Non-pigmented ciliary epithelial cell (primary cell): ENCODE measurements at regions not wholly inside any gene's neighbourhood (a gene's known extent, or its start where the extent isn't known, plus 50 kb on each side); places are given as distances from the start of the nearest gene placed in this dataset.
"Not testable (repeated sequence)": the region's sequence is repeated elsewhere in the genome, so short reads cannot be mapped to it uniquely, and the experiment has no call there.

Source experiments
- DNase-seq: peaks from one replicate; pipeline ENCODE4 v3.0.0-alpha.2; 2010; ENCODE audit warnings: low read depth

DNA sequence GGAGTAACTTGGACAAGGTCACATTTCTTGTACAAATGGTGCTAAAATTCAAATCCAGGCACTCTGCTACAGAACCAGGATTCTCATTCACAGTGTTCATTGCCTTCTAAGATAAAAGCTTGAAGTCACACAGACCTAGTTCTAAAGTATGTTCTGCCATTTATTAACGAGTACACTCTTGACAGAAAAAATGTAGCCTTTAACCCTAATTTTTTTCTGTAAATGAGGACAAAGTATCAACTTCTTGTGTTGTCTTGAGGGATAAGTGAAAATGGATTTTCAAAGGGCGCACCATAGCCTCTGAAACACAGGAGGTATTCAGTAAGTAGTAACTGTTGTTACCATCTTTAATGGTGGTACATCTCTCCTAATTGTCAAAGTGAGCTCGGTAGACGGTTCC, 379.8 kb upstream of the FLRT2 start:
- no peak for DNase-seq

- DNase-seq, result no peak
Observed at GRCh38 chr14:85154714-85155113, 375.2 kb upstream of the FLRT2 start.

DNA sequence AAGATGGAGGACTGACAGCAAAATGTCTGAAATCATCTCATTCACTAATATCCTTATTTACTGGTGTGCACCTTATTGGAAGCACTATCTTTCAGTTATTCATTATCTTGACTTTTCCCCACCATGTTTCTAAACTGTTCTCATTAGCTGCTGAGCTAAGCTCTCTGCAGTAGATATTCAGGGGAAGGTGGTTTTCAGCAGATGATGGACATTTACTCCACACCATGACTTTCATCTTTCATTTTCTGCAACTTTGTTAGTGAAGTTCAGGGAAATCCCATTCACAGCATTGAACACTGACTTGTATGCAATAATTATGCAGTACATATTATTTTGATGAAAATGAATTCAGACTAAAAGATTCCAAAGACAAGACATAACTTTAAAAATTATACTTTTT, 373.6 kb upstream of the FLRT2 start:
- DNase-seq, result no peak

DNA sequence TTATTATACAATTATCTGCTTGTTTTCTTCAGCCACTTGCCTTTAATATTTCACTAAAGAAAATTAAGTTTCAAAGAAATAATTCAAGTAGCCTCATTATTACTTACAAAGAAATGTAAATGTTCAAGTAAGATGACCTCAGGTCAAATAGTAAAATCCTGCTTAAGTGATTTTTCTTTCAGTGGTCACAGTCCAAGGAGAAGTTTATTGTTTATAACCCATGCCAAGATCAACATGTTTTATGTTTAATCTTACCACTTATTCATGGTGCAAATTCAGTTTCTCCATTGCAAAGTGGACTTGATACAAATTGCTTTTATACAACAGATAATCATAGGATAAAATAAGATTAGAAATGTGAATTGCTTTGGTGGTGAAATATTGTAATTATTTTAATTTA, 370.2 kb upstream of the FLRT2 start:
- no peak for DNase-seq

DNA sequence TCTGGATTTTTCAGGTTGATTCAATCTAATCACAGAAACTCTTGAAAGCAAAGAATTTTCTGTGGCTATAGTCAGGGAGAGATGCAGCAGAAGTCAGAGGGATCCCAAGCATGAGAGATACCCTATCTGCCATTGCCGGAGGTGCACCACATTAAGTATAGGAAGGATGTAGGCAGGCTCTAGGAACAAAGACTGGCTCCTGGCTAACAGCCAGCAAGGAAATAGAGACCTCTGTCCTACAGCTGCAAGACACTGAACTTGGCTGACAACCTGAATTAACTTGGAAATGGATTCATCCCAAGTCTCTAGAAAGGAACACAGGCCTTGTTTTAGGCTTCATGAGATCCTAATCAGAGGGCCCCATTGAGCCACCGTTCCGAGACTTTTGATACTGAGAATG, 364.9 kb upstream of the FLRT2 start:
- no peak for DNase-seq

DNA sequence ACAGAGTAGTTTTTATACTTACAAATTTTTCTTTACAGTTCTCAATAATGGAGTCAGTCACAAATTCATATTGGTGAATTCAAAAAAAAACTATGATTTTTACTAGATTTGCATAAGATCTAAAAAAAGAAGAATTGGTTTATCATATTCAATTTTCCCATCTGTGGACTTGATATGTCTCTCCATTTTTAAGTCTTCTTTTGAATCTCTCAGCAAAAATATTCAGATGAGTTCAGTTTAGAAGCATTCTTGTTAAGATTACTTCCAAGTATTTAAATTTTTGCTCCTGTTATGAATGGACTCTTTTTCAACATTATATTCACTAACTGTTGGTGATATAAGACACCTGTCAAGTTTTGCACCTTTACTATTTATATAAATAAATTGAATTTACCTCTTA, 360.6 kb upstream of the FLRT2 start:
- DNase-seq, result no peak

DNA sequence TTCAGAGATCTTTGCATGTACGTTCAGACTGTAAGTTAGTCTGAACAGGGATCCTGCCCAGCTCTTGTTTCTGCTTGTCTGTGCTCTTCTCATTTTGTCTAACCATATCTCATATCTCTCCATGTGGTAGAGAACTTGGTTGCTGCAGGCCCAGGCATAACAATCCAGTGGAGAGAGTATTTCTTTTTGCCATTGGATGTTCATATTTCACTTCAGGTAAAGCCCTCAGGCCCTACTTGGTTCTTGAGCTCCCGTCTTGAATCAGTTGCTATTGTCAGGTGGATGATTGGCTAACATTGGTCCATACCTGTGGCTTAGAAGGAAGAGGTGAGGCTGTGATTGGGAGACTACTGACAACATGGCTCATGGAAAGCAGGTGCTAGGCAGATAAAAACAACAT, 357.7 kb upstream of the FLRT2 start:
- DNase-seq, result no peak

DNA sequence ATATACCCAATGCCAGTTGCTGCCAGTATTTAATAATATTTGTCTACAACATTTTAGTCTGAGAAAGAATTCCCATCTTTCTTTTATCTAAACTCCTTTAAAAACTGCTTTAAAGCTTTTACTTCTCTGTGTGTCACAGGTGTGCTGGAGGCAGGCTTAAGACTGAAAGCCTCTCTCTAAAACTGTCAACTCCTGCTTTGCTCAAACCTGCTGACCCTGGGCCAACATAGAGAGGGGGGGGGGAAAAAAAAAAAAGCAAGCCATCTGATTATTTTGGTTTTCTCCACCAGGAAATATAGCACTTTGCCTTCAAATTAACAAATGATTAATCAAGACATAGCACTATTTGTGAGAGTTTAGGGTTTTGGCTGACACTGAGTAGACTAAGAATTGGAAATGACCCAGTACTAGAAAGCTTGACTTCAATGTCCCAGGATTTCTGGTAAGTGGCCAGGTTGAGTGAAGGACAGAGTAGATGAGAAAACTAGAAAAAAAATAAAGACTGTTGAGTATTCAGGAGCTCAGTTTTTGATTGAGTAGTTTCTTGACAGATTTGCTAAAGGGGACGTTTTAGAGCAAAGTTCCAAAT, 357.0 kb upstream of the FLRT2 start:
- no peak for DNase-seq

GRCh38 chr14:85175556-85175955, 354.4 kb upstream of the FLRT2 start:
- peak; percentile 40 for DNase-seq

- DNase-seq, result no peak
Observed at GRCh38 chr14:85178864-85179263, 351.1 kb upstream of the FLRT2 start.

DNA sequence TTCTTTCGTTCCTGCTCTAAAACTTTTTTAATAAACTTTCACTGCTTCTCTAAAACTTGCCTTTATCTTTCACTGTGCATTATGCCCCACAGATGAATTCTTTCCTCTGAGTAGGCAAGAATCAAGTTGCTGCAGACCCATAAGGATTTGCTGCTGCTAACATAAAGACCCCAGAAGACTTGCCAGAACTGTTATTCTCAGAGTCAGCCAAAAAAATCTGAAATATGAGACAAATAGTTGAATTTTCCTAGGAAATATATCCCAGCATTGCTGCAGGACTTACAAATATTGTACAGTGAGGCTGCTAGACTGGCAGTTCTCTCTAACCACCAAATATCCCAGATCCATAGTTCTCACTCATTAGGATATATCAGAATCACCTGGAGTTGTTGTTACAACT, 349.1 kb upstream of the FLRT2 start:
- no peak for DNase-seq

DNA sequence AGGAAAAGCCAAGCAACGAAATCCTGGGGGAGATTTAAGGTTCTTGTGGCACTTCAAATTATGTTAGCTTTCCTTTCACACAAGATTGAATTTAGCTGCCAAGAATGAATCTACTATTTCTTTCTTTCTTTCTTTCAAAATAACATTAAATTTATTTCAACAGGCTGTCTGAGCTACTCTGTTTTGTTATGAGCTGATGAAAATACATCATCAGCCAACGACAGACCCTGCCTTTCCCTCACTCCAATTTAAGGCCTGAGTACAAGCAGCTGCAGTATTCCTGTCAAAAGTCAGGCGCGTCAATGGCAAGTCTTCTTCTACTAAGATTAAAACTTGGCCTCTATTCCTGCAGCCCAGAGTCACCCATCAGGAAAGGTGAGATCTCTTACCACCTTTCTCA, 347.7 kb upstream of the FLRT2 start:
- DNase-seq, result no peak

DNA sequence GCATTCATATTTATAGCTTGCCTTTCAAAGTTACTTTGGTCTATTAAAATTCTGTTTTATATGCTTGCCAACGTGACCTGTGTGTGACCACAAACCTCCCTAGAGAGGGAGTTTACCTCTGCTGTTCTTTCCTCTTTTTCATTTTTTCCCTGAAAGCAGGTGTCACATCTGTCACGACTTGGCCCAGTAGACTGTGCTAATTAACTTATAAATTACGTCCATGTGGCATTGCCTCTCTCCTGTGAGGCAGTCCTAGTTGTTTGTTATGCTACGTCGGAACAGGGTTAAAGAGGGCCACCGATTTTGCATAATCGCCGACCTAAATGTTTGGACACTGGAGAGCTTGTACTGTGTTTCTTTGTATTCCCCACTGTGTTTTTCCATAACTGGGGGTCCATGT, 343.9 kb upstream of the FLRT2 start:
- no peak for DNase-seq

DNA sequence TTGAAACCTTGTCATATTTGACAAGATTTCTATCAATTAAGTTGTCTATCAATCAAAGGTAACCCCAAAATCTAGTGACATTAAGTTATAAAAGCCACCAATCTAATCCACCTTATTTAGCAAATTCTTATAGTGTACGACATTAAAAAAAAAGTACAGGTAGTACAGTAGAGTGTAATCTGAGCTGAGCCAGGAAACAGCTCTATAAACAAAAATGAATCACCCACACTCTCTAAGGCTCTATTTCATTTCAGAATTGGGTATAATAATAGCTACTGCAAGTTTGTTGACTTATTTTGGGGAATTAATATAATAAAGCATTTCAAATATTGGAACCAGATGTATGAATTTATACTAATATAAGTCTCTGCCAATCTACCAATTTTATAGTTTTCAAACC, 342.4 kb upstream of the FLRT2 start:
- DNase-seq, result no peak

GRCh38 chr14:85188836-85189235, 341.1 kb upstream of the FLRT2 start:
- DNase-seq, result no peak

DNA sequence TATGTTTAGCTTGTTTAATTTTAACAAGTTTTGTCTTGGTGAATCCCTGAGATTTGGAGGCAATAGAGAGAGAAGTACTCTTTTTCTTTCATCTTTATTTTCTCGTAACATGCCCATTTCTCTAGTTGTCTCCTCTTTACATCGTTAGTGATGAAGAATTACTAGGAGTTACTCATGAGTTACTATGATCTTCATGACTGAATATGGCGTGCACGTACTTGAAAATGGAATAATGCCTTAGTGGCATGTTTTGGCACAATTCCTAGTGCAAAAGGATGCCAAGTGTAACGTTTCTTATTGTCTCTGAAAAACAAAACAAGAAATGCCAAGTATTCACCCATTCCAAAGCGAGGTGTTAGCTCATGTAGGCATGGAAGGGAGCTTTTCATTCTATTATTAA, 340.7 kb upstream of the FLRT2 start:
- not testable (repeated sequence) for DNase-seq

DNA sequence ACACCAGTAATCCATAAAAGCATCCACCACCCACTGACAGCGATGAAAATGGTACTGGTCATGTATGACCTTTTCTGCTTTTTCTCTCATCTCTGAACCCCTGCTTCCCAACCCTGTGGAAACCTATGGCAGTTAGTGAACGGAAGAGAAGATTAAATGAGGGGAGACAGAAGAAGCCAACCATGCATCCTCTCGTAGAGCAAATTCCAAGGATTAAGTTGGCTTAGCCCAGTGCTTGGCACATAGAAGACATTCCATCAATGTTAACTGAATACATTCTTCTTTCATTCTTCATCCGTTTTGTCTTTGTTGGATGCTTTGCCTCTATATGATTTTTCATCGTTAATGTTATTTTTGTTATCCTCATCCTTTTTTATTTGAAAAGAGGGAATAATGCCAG, 339.7 kb upstream of the FLRT2 start:
- no peak for DNase-seq

DNA sequence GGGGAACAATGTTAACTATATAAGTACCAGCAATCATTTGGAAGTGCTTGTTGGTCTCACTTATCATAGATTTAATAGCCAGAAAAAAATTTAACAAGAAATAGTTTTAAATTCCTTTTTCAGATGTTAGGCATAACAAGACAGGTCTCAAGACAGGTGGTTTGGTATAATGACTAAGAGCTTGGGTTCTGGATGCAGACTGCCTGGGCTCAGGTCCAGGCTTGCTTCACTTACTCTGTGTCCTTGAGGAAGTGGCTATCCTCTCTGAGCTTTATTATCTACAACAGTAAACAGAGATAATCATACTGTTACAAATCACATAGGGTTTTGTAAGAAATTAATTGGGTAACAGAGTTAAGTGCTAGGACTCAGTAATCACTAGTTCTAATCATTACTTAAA, 338.0 kb upstream of the FLRT2 start:
- no peak for DNase-seq

GRCh38 chr14:85195872-85196477, 334.0 kb upstream of the FLRT2 start:
- no peak for DNase-seq

DNA sequence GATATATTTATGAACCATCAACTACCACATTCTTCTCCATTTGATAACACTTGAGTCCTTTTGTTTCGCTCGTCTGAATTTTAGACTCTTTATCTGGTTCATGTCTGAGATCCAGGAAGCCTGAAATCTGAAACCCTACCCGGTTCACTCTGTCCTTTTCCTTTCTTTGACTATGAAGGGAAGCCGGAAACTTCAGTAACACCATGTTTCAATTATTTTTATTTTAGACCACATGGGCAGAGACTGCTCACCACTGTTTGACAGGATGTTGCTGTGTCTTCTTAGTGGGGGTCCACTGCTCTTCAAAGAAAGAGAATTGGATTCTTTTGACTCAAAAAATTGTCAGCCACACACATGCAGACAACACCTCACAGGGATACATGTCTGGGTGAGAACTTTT, 331.9 kb upstream of the FLRT2 start:
- no peak for DNase-seq

GRCh38 chr14:85205875-85206274, 324.1 kb upstream of the FLRT2 start:
- no peak for DNase-seq

DNA sequence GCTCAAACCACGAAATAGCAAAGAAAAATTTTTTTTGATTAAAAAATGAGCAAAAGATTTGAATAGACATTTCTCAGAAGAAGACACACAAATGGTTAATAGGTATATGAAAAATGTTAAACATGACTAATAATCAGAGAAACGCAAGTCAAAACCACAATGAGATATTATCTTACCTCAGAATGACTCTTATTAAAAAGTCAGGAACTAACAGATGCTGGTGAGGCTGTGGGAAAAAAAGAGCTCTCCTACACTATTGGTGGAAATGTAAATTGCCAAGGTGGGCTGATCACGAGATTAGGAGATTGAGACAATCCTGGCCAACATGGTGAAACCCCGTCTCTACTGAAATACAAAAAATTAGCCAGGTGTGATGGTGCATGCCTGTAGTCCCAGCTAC, 315.5 kb upstream of the FLRT2 start:
- DNase-seq, result peak; percentile 35

GRCh38 chr14:85217412-85217811, 312.5 kb upstream of the FLRT2 start:
- DNase-seq, result no peak

DNA sequence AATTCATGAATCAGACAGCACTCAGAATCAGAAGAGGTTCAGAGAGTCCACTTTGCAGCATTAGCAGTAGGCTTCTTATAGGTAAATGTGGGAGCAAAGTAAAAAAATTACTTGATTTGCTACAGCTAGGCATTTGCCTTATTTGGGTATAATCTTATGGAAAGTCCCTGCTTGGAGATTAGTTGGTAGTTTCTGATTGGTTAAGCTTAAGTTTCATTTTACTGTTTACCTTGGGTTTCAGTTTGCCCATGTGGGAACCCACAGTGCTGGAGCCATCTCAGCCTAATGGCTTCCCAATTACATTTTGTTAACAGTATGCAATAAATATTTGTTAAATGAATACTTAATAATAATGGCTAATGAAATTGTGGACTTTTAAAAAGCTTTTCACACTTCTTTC, 311.0 kb upstream of the FLRT2 start:
- no peak for DNase-seq

DNA sequence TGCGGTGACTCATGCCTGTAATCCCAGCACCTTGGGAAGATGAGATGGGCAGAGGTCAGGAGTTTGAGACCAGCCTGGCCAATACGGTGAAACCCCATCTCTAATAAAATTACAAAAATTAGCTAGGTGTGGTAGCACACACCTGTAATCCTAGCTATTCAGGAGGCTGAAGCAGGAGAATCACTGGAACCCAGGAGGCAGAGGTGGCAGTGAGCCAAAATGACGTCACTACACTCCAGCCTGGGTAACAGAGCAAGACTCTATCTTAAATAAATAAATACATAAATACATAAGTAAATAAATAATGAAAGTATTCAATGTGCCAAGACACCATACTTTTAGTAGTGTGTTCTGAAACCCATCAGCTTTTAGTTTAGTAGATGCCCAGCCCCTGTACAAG, 308.1 kb upstream of the FLRT2 start:
- DNase-seq, result no peak
